Astrocyte (in vitro differentiated cells and primary cell): ENCODE measurements at regions not wholly inside any gene's neighbourhood (a gene's known extent, or its start where the extent isn't known, plus 50 kb on each side); places are given as distances from the start of the nearest gene placed in this dataset.

Experiments
- DNase-seq: peaks from one replicate; pipeline ENCODE4 v3.0.0-alpha.2; 2010; ENCODE audit warnings: low read depth
- FAIRE-seq: peaks from 2 replicates; lab custom pipeline; 2011; peaks lifted over from hg19 to GRCh38; lab: Jason Lieb, UNC
- H2AFZ ChIP-seq: 2 replicates; pipeline ENCODE4 v1.6.0; 2012; ENCODE audit warnings: low read depth, low read length, inconsistent platforms
- H3K27ac ChIP-seq: 2 replicates; pipeline ENCODE4 v1.5.1; 2011; ENCODE audit warnings: low read depth, low read length, inconsistent platforms
- H3K27me3 ChIP-seq: 2 replicates; pipeline ENCODE4 v1.6.0; 2011; ENCODE audit warnings: low read length, inconsistent platforms; ENCODE audit not compliant: insufficient read depth
- H3K36me3 ChIP-seq: 2 replicates; pipeline ENCODE4 v1.5.1; 2011; ENCODE audit warnings: low read length, inconsistent platforms; ENCODE audit not compliant: insufficient read depth
- H3K4me1 ChIP-seq: 2 replicates; pipeline ENCODE4 v1.5.1; 2011; ENCODE audit warnings: low read length, inconsistent platforms; ENCODE audit not compliant: insufficient read depth
- H3K4me2 ChIP-seq: 2 replicates; pipeline ENCODE4 v1.6.0; 2012; ENCODE audit warnings: low read length, inconsistent platforms
- H3K4me3 ChIP-seq: 2 replicates; pipeline ENCODE4 v1.5.1; 2011; ENCODE audit warnings: low read depth, mild to moderate bottlenecking, low read length, inconsistent platforms; ENCODE audit not compliant: insufficient read depth
- H3K79me2 ChIP-seq: 2 replicates; pipeline ENCODE4 v1.6.0; 2012; ENCODE audit warnings: mild to moderate bottlenecking, low read length, inconsistent platforms; ENCODE audit not compliant: insufficient read depth
- H3K9ac ChIP-seq: 2 replicates; pipeline ENCODE4 v1.6.0; 2012; ENCODE audit warnings: mild to moderate bottlenecking, low read length, inconsistent platforms
- H3K9me3 ChIP-seq: 2 replicates; pipeline ENCODE4 v1.5.1; 2012; ENCODE audit warnings: low read depth, mild to moderate bottlenecking, low read length, inconsistent platforms; ENCODE audit not compliant: insufficient read depth
- H4K20me1 ChIP-seq: 2 replicates; pipeline ENCODE4 v1.6.0; 2012; ENCODE audit warnings: low read length, inconsistent platforms; ENCODE audit not compliant: insufficient read depth
- H3K27ac Mint-ChIP-seq: one replicate; pipeline ENCODE4 v1.8.0; 2021; ENCODE audit warnings: mild to moderate bottlenecking, mixed read lengths; ENCODE audit not compliant: unreplicated experiment
- H3K27me3 Mint-ChIP-seq: one replicate; pipeline ENCODE4 v1.8.0; 2021; ENCODE audit warnings: low read depth, mixed read lengths; ENCODE audit not compliant: unreplicated experiment
- H3K36me3 Mint-ChIP-seq: one replicate; pipeline ENCODE4 v1.8.0; 2021; ENCODE audit warnings: low read depth, mixed read lengths; ENCODE audit not compliant: unreplicated experiment
- H3K4me1 Mint-ChIP-seq: one replicate; pipeline ENCODE4 v1.8.0; 2021; ENCODE audit warnings: low read depth, mixed read lengths; ENCODE audit not compliant: unreplicated experiment
- H3K4me3 Mint-ChIP-seq: one replicate; pipeline ENCODE4 v1.8.0; 2021; ENCODE audit warnings: mild to moderate bottlenecking, moderate library complexity, mixed read lengths; ENCODE audit not compliant: unreplicated experiment
- H3K9me3 Mint-ChIP-seq: one replicate; pipeline ENCODE4 v1.8.0; 2021; ENCODE audit warnings: mild to moderate bottlenecking, mixed read lengths; ENCODE audit not compliant: unreplicated experiment
- CTCF ChIP-seq: IDR thresholded peaks from 2 replicates; pipeline ENCODE4 v1.5.1; 2011; ENCODE audit warnings: low read depth, mild to moderate bottlenecking, inconsistent platforms, low read length, moderate library complexity; ENCODE audit not compliant: insufficient read depth
- EZH2 ChIP-seq: IDR thresholded peaks from 2 replicates; pipeline ENCODE4 v1.6.1; 2012; ENCODE audit warnings: mild to moderate bottlenecking, low read length, inconsistent platforms; ENCODE audit not compliant: insufficient read depth

DNA sequence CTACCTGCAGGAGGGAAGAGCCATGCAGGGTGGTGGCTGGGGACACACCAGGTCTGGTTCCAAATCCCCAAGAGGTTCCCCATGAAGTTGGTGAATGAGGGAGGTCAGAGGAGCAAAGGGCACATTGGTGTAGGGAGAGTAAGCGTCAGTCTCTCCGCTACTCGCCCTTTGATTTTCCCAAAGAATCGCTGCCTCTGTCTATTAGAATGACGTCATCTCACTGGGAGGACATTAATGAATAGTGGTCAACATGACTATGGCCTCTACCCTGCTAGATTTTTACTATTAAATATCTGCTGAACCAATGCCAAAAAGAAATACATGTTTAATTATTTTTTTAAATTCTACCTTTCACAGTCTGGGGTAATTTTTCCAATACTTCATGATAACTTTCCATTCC lies 109.6 kb upstream of the SNTG2 start:
- Mint-ChIP-seq H3K27ac (no peak overlapping the region), H3K4me3 (no peak overlapping the region), H3K36me3 (no peaks in the 10 kb centered on the region), H3K27me3 (peaks cover 20% of the 10 kb centered on the region), H3K9me3 (peaks cover 2% of the 10 kb centered on the region), H3K4me1 (no peaks in the 10 kb centered on the region)
- no peak for FAIRE-seq
- Histone ChIP-seq H3K9ac (no peak overlapping the region), H3K4me3 (no peak overlapping the region), H3K79me2 (no peaks in the 10 kb centered on the region), H3K9me3 (no peaks in the 10 kb centered on the region), H2AFZ (no peak overlapping the region), H3K4me2 (no peak overlapping the region), H3K36me3 (no peaks in the 10 kb centered on the region), H3K4me1 (no peaks in the 10 kb centered on the region), H3K27me3 (no peaks in the 10 kb centered on the region), H3K27ac (no peak overlapping the region), H4K20me1 (no peaks in the 10 kb centered on the region)
- no peak for TF ChIP-seq CTCF
- DNase-seq: no peak

DNA sequence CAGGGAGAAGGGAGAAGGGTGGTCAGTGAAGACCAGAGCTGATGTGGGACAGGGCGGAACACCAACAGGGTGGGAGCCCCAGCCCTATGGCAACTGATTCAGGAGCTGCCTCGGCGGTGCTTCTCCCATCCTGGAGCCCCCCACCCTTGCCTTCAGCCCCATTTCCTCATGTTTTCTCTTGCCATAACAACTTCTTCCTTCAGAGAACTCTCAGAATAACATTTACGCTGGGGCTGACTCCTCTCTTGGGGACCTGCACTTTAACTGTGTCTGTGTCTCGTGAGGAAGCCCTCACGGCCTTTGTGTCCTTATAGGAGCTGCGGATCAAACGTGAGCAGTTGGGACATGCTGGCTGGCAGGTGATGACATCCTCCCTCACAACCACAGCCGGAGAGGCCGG lies 116.4 kb upstream of the SNTG2 start:
- Histone ChIP-seq H3K27me3 (peaks cover 2% of the 10 kb centered on the region), H3K27ac (no peak overlapping the region), H3K9me3 (peaks cover 3% of the 10 kb centered on the region), H3K4me2 (no peak overlapping the region), H3K9ac (no peak overlapping the region), H3K4me3 (no peak overlapping the region), H2AFZ (no peak overlapping the region), H3K36me3 (no peaks in the 10 kb centered on the region), H3K4me1 (no peaks in the 10 kb centered on the region), H4K20me1 (no peaks in the 10 kb centered on the region), H3K79me2 (no peaks in the 10 kb centered on the region)
- Mint-ChIP-seq H3K9me3 (peaks cover 2% of the 10 kb centered on the region), H3K4me3 (no peak overlapping the region), H3K27ac (no peak overlapping the region), H3K36me3 (no peaks in the 10 kb centered on the region), H3K27me3 (peaks cover 30% of the 10 kb centered on the region), H3K4me1 (no peaks in the 10 kb centered on the region)
- DNase-seq (no peak), FAIRE-seq (no peak)
- no peak for TF ChIP-seq EZH2
- TF ChIP-seq CTCF: no peak

DNA sequence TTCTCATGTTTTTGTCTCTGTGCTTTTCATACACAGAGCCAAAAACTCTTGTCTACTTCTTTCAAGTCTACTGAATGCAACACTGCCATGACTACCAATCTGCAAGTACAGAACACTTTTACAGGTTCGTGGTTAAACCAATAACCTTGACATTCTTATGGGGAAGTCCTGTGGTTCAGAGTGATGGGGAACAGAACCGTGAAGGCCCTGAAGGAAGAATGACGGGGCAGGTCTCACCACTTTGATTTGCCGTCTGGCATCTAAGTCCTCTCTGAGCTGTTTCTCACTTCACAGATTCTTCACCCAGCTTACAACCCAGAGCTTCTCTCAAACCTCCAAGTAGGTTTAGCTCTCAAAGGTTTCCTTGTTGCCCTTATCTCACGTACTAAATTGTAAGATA lies 117.5 kb upstream of the SNTG2 start:
- peaks cover 4% of the 10 kb centered on the region for H3K9me3 Mint-ChIP-seq
- H3K27ac Mint-ChIP-seq: no peak overlapping the region
- Histone ChIP-seq H2AFZ (no peak overlapping the region), H3K27ac (no peak overlapping the region), H3K79me2 (no peaks in the 10 kb centered on the region), H3K4me2 (no peak overlapping the region), H3K36me3 (no peaks in the 10 kb centered on the region), H3K9ac (no peak overlapping the region), H3K4me3 (no peak overlapping the region), H4K20me1 (no peaks in the 10 kb centered on the region), H3K4me1 (no peaks in the 10 kb centered on the region), H3K27me3 (peaks cover 2% of the 10 kb centered on the region), H3K9me3 (peaks cover 6% of the 10 kb centered on the region)
- H3K4me3 Mint-ChIP-seq: no peak overlapping the region
- DNase-seq (no peak), FAIRE-seq (no peak)
- no peaks in the 10 kb centered on the region for H3K36me3 Mint-ChIP-seq
- H3K27me3 Mint-ChIP-seq: peaks cover 30% of the 10 kb centered on the region
- TF ChIP-seq CTCF: no peak
- TF ChIP-seq EZH2: no peak
- H3K4me1 Mint-ChIP-seq: no peaks in the 10 kb centered on the region
